Thyroid gland (tissue), 4 donors: ENCODE measurements at regions not wholly inside any gene's neighbourhood (a gene's known extent, or its start where the extent isn't known, plus 50 kb on each side); places are given as distances from the start of the nearest gene placed in this dataset.

Source experiments
- CTCF ChIP-seq, 6 experiments: fragments of 200-600 bp in 3 of 6; fragments of 450-650 bp in 3 of 6; sonication (generic) in 3 of 6; IDR thresholded peaks; one replicate each; pipeline ENCODE4 v1.5.1; 2016 to 2019; ENCODE audit warnings: antibody characterized with exemption in 6 of 6, mild to moderate bottlenecking in 2 of 6, inconsistent platforms in 1 of 6, moderate library complexity in 1 of 6
- POLR2A ChIP-seq, 2 donors: fragments of 450-650 bp; IDR thresholded peaks; one replicate each; pipeline ENCODE4 v1.6.1; 2017; ENCODE audit warnings: antibody characterized with exemption in 2 of 2, mild to moderate bottlenecking in 2 of 2, moderate library complexity in 1 of 2

- TF ChIP-seq POLR2A (IDR thresholded peaks at IDR 0.05) (no peak), CTCF (IDR thresholded peaks at IDR 0.05) (no peak)
Measured at GRCh38 chr10:52409928-52410327, 95.8 kb downstream of the DKK1 start.
